Epithelial cell of esophagus (primary cell): ENCODE measurements at regions not wholly inside any gene's neighbourhood (a gene's known extent, or its start where the extent isn't known, plus 50 kb on each side); places are given as distances from the start of the nearest gene placed in this dataset.

Experiments used
- DNase-seq: peaks from one replicate; pipeline ENCODE4 v3.0.0; 2010; ENCODE audit warnings: low read depth
- H3K4me3 ChIP-seq: 2 replicates; pipeline ENCODE4 v1.5.1; 2011; ENCODE audit warnings: mild to moderate bottlenecking, low read length, control low read depth
- CTCF ChIP-seq: IDR thresholded peaks from 2 replicates; pipeline ENCODE4 v1.5.1; 2011; ENCODE audit warnings: low read depth, mild to moderate bottlenecking, low read length, control low read depth, inconsistent platforms; ENCODE audit not compliant: insufficient read depth; ENCODE audit errors: missing control alignments

GRCh38 chr4:11505221-11505971 lies 76.7 kb upstream of the HS3ST1 start:
- H3K4me3 ChIP-seq: no peak overlapping the region
- peak; percentile 95 for DNase-seq
- TF ChIP-seq CTCF: no peak

GRCh38 chr4:11503166-11503565 lies 74.5 kb upstream of the HS3ST1 start:
- no peak for TF ChIP-seq CTCF
- no peak overlapping the region for H3K4me3 ChIP-seq
- no peak for DNase-seq

- peak; percentile 80 for DNase-seq
- TF ChIP-seq CTCF: no peak
- no peak overlapping the region for H3K4me3 ChIP-seq
Measured at GRCh38 chr4:11497972-11498371, 69.3 kb upstream of the HS3ST1 start.

- no peak overlapping the region for H3K4me3 ChIP-seq
- DNase-seq: peak; percentile 66
- TF ChIP-seq CTCF: peak; percentile 17
Measured at GRCh38 chr4:11497212-11497806, 68.6 kb upstream of the HS3ST1 start.

GRCh38 chr4:11496351-11496829 lies 67.7 kb upstream of the HS3ST1 start:
- peak; percentile 99 for DNase-seq
- no peak overlapping the region for H3K4me3 ChIP-seq
- TF ChIP-seq CTCF: no peak

GRCh38 chr4:11495818-11496217 lies 67.1 kb upstream of the HS3ST1 start:
- H3K4me3 ChIP-seq: no peak overlapping the region
- no peak for DNase-seq
- TF ChIP-seq CTCF: no peak

- TF ChIP-seq CTCF: no peak
- no peak overlapping the region for H3K4me3 ChIP-seq
Measured at GRCh38 chr4:11495291-11495690, 66.6 kb upstream of the HS3ST1 start.

More at GRCh38 chr4:11495291-11495690, 66.6 kb upstream of the HS3ST1 start:
- DNase-seq: no peak
